Ureter (tissue), 1 donor: ENCODE measurements at regions not wholly inside any gene's neighbourhood (a gene's known extent, or its start where the extent isn't known, plus 50 kb on each side); places are given as distances from the start of the nearest gene placed in this dataset.

ENCODE experiments used
- DNase-seq: peaks from one replicate; pipeline ENCODE4 v3.0.0-alpha.2; 2020; ENCODE audit warnings: low spot score
- donor health status: DM: yes; HTN: yes; CAD: no.

- no peak for DNase-seq
These were observed 282.6 kb downstream of the HAPSTR1 start for GRCh38 chr16:9374061-9374460.

- DNase-seq = no peak
These were observed 287.4 kb downstream of the HAPSTR1 start for GRCh38 chr16:9378876-9379275.

GRCh38 chr16:9380221-9380620, 288.8 kb downstream of the HAPSTR1 start:
- DNase-seq = no peak

- DNase-seq = no peak
These were observed 290.0 kb downstream of the HAPSTR1 start for GRCh38 chr16:9381399-9381798.

GRCh38 chr16:9381905-9382304, 290.5 kb downstream of the HAPSTR1 start:
- DNase-seq = no peak

GRCh38 chr16:9383281-9383680, 291.8 kb downstream of the HAPSTR1 start:
- no peak for DNase-seq

GRCh38 chr16:9384141-9384540, 292.7 kb downstream of the HAPSTR1 start:
- no peak for DNase-seq

- DNase-seq = no peak
These were observed 298.2 kb downstream of the HAPSTR1 start for GRCh38 chr16:9389543-9390207.

GRCh38 chr16:9392956-9393355, 301.5 kb downstream of the HAPSTR1 start:
- no peak for DNase-seq

GRCh38 chr16:9393591-9393990, 302.1 kb downstream of the HAPSTR1 start:
- no peak for DNase-seq

- no peak for DNase-seq
These were observed 304.5 kb downstream of the HAPSTR1 start for GRCh38 chr16:9395958-9396359.

GRCh38 chr16:9399573-9399972, 308.1 kb downstream of the HAPSTR1 start:
- no peak for DNase-seq

GRCh38 chr16:9401173-9401572, 309.7 kb downstream of the HAPSTR1 start:
- no peak for DNase-seq

GRCh38 chr16:9402293-9402860, 310.9 kb downstream of the HAPSTR1 start:
- DNase-seq = no peak

GRCh38 chr16:9404811-9405210, 313.4 kb downstream of the HAPSTR1 start:
- no peak for DNase-seq

- DNase-seq = no peak
These were observed 314.7 kb downstream of the HAPSTR1 start for GRCh38 chr16:9406038-9406712.

- DNase-seq = no peak
These were observed 315.8 kb downstream of the HAPSTR1 start for GRCh38 chr16:9407206-9407758.

GRCh38 chr16:9408297-9408878, 316.9 kb downstream of the HAPSTR1 start:
- DNase-seq = no peak

- no peak for DNase-seq
These were observed 318.4 kb downstream of the HAPSTR1 start for GRCh38 chr16:9409560-9410493.

GRCh38 chr16:9411426-9411825, 320.0 kb downstream of the HAPSTR1 start:
- no peak for DNase-seq
